Inflammatory macrophage treated with lipopolysaccharide for 4 hours (primary cell): ENCODE measurements at regions not wholly inside any gene's neighbourhood (a gene's known extent, or its start where the extent isn't known, plus 50 kb on each side); places are given as distances from the start of the nearest gene placed in this dataset.
A peak's percentile ranks its signal among the peaks of the same experiment; 100 is the strongest.

Experiments
- DNase-seq: peaks from one replicate; pipeline ENCODE4 v3.0.0-alpha.2; 2020

- no peak for DNase-seq
Observed at GRCh38 chr6:148118244-148118643, 224.4 kb upstream of the SASH1 start.

GRCh38 chr6:148128014-148128730 lies 214.5 kb upstream of the SASH1 start:
- DNase-seq = peak; percentile 22

GRCh38 chr6:148134592-148134991 lies 208.0 kb upstream of the SASH1 start:
- DNase-seq = no peak

GRCh38 chr6:148136586-148136985 lies 206.1 kb upstream of the SASH1 start:
- DNase-seq = no peak

GRCh38 chr6:148137652-148138051 lies 205.0 kb upstream of the SASH1 start:
- no peak for DNase-seq

- no peak for DNase-seq
Observed at GRCh38 chr6:148138573-148138972, 204.1 kb upstream of the SASH1 start.

- DNase-seq = peak; percentile 2
Observed at GRCh38 chr6:148140772-148141557, 201.7 kb upstream of the SASH1 start.

- no peak for DNase-seq
Observed at GRCh38 chr6:148142821-148143220, 199.8 kb upstream of the SASH1 start.

- no peak for DNase-seq
Observed at GRCh38 chr6:148143771-148144170, 198.9 kb upstream of the SASH1 start.

GRCh38 chr6:148144917-148145521 lies 197.6 kb upstream of the SASH1 start:
- DNase-seq = peak; percentile 51

- no peak for DNase-seq
Observed at GRCh38 chr6:148146717-148147462, 195.7 kb upstream of the SASH1 start.

- no peak for DNase-seq
Observed at GRCh38 chr6:148147463-148147830, 195.2 kb upstream of the SASH1 start.

- DNase-seq = no peak
Observed at GRCh38 chr6:148151896-148152643, 190.6 kb upstream of the SASH1 start.

GRCh38 chr6:148154668-148155067 lies 188.0 kb upstream of the SASH1 start:
- DNase-seq = no peak

GRCh38 chr6:148155293-148155692 lies 187.3 kb upstream of the SASH1 start:
- no peak for DNase-seq

GRCh38 chr6:148157841-148158240 lies 184.8 kb upstream of the SASH1 start:
- no peak for DNase-seq

- DNase-seq = no peak
Observed at GRCh38 chr6:148164645-148165044, 178.0 kb upstream of the SASH1 start.

- DNase-seq = peak; percentile 52
Observed at GRCh38 chr6:148166339-148166968, 176.2 kb upstream of the SASH1 start.

GRCh38 chr6:148169706-148170105 lies 172.9 kb upstream of the SASH1 start:
- DNase-seq = no peak

GRCh38 chr6:148170286-148170685 lies 172.4 kb upstream of the SASH1 start:
- no peak for DNase-seq

- DNase-seq = no peak
Observed at GRCh38 chr6:148173548-148173947, 169.1 kb upstream of the SASH1 start.
